Endothelial cell of umbilical vein (primary cell): ENCODE measurements at regions not wholly inside any gene's neighbourhood (a gene's known extent, or its start where the extent isn't known, plus 50 kb on each side); places are given as distances from the start of the nearest gene placed in this dataset.

ENCODE experiments used
- BruUV-seq: library from RNA; stranded (reverse); fragments of 400-500 nt; replicated peaks from 2 replicates; lab custom pipeline; 2021; lab: Mats Ljungman, UMichigan
- CTCF ChIA-PET: fragments of 300-600, 350-600 bp; sonication (Branson Sonifier 250); formaldehyde crosslinking; loops from one replicate; lab custom pipeline; 2021; ENCODE audit warnings: antibody characterized with exemption, inconsistent platforms; lab: Charles Lee
- POLR2A ChIA-PET: fragments of 300-600, 350-600 bp; sonication (Branson Sonifier 250); formaldehyde crosslinking; loops from one replicate; lab custom pipeline; 2021; ENCODE audit warnings: antibody characterized with exemption, inconsistent platforms; lab: Charles Lee
- DNase-seq: peaks from one replicate; pipeline ENCODE4 v3.0.0-alpha.2; 2011; ENCODE audit warnings: low read depth, low spot score
- FAIRE-seq: peaks from 2 replicates; lab custom pipeline; 2011; peaks lifted over from hg19 to GRCh38; lab: Jason Lieb, UNC
- H2AFZ ChIP-seq: 2 replicates; pipeline ENCODE4 v1.6.0; 2012; ENCODE audit warnings: low read depth, low read length, control low read depth, inconsistent platforms
- H3K27ac ChIP-seq: 2 replicates; pipeline ENCODE4 v1.5.1; 2011; ENCODE audit warnings: low read depth, mild to moderate bottlenecking, control low read depth, low read length, moderate library complexity; ENCODE audit not compliant: insufficient read depth
- H3K27me3 ChIP-seq, 2 experiments: 2 replicates each; pipeline versions ENCODE4 v1.6.0 to v1.6.1; 2011; ENCODE audit warnings: low read length in 2 of 2, mixed read lengths in 1 of 2; ENCODE audit not compliant: control insufficient read depth in 2 of 2, insufficient read depth in 2 of 2
- H3K36me3 ChIP-seq, 2 experiments: 2 replicates in 1 of 2; 3 replicates in 1 of 2; pipeline ENCODE4 v1.5.1; 2011; ENCODE audit warnings: low read length in 2 of 2, mild to moderate bottlenecking in 1 of 2, moderate library complexity in 1 of 2; ENCODE audit not compliant: control insufficient read depth in 2 of 2, insufficient read depth in 2 of 2; ENCODE audit errors: extremely low read depth in 1 of 2
- H3K4me1 ChIP-seq: 3 replicates; pipeline ENCODE4 v1.5.1; 2011; ENCODE audit warnings: mild to moderate bottlenecking, low read length; ENCODE audit not compliant: control insufficient read depth, insufficient read depth; ENCODE audit errors: extremely low read depth
- H3K4me2 ChIP-seq: 2 replicates; pipeline ENCODE4 v1.6.1; 2011; ENCODE audit warnings: low read length, control low read depth, mixed read lengths; ENCODE audit not compliant: insufficient read depth
- H3K4me3 ChIP-seq, 3 experiments: fragments of 200-600 bp in 1 of 3; sonication (generic), shearing (Covaris generic) in 1 of 3; replicated peaks in 1 of 3; 2 replicates each; pipeline ENCODE4 v1.5.1; 2011 to 2016; ENCODE audit warnings: control low read depth in 3 of 3, low read length in 3 of 3, mild to moderate bottlenecking in 2 of 3, inconsistent platforms in 1 of 3, low read depth in 1 of 3, moderate library complexity in 1 of 3; ENCODE audit not compliant: insufficient read depth in 1 of 3
- H3K79me2 ChIP-seq: 2 replicates; pipeline ENCODE4 v1.6.0; 2012; ENCODE audit warnings: low read length, inconsistent platforms; ENCODE audit not compliant: control insufficient read depth, insufficient read depth
- H3K9ac ChIP-seq: replicated peaks from 2 replicates; pipeline ENCODE3; 2011; ENCODE audit warnings: low read length, control low read depth; ENCODE audit not compliant: insufficient read depth; ENCODE audit errors: extremely low read depth
- H3K9me1 ChIP-seq: replicated peaks from 3 replicates; pipeline ENCODE4 v1.6.0; 2011; ENCODE audit warnings: mild to moderate bottlenecking, low read length; ENCODE audit not compliant: control insufficient read depth, insufficient read depth; ENCODE audit errors: extremely low read depth
- H3K9me3 ChIP-seq: replicated peaks from 2 replicates; pipeline ENCODE4 v1.5.1; 2012; ENCODE audit warnings: low read length, inconsistent platforms; ENCODE audit not compliant: control insufficient read depth, insufficient read depth
- H4K20me1 ChIP-seq: replicated peaks from 2 replicates; pipeline ENCODE3; 2011; ENCODE audit warnings: mild to moderate bottlenecking, low read length; ENCODE audit not compliant: control insufficient read depth, insufficient read depth; ENCODE audit errors: extremely low read depth
- CTCF ChIP-seq, 2 donors: IDR thresholded peaks; 1 replicate in 1 of 2; 2 replicates in 1 of 2; pipeline ENCODE4 v1.5.1; 2011; ENCODE audit warnings: low read length in 2 of 2, mild to moderate bottlenecking in 2 of 2, moderate library complexity in 2 of 2, control low read depth in 1 of 2, inconsistent platforms in 1 of 2, low read depth in 1 of 2; ENCODE audit not compliant: insufficient read depth in 1 of 2; ENCODE audit errors: extremely low read depth in 1 of 2
- EZH2 ChIP-seq: IDR thresholded peaks from 2 replicates; pipeline ENCODE4 v1.6.1; 2012; ENCODE audit warnings: borderline replicate concordance, low read depth, mild to moderate bottlenecking, moderate library complexity, low read length, inconsistent platforms; ENCODE audit not compliant: severe bottlenecking
- FOS ChIP-seq: IDR thresholded peaks from 2 replicates; pipeline ENCODE4 v1.6.1; 2011; ENCODE audit warnings: mild to moderate bottlenecking, low read length, moderate library complexity, borderline replicate concordance; ENCODE audit not compliant: insufficient read depth
- GATA2 ChIP-seq: IDR thresholded peaks from 2 replicates; pipeline ENCODE4 v1.7.0; 2011; ENCODE audit warnings: low read depth, mild to moderate bottlenecking, moderate library complexity, mixed read lengths, low read length; ENCODE audit not compliant: insufficient read length, insufficient read depth
- JUN ChIP-seq: IDR thresholded peaks from 2 replicates; pipeline ENCODE4 v1.6.1; 2011; ENCODE audit warnings: borderline replicate concordance, low read depth; ENCODE audit not compliant: insufficient read length, insufficient read depth
- MAX ChIP-seq: IDR thresholded peaks from 2 replicates; pipeline ENCODE4 v1.6.1; 2011; ENCODE audit not compliant: insufficient read depth, insufficient read length
- MYC ChIP-seq: IDR thresholded peaks from one replicate; pipeline ENCODE4 v1.6.1; 2011; ENCODE audit warnings: mild to moderate bottlenecking, low read depth, low read length
- POLR2A ChIP-seq: IDR thresholded peaks from 2 replicates; pipeline ENCODE4 v1.6.1; 2012; ENCODE audit warnings: low read depth, mild to moderate bottlenecking, control low read depth, low read length
- POLR2AphosphoS5 ChIP-seq: IDR thresholded peaks from 2 replicates; pipeline ENCODE4 v1.6.1; 2012; ENCODE audit warnings: low read depth, mild to moderate bottlenecking, control low read depth, low read length, moderate library complexity; ENCODE audit not compliant: insufficient read depth
- dilution Hi-C: fragments of 300-500 bp; cut with MboI; formaldehyde crosslinking; loops from one replicate; pipeline ENCODE4 v1.15.0; 2019; ENCODE audit warnings: low sequenced_read_pairs; ENCODE audit not compliant: extremely low pct_ligation_motif_present
- intact Hi-C: fragments of 100-400 bp; cut with micrococcal nuclease; formaldehyde crosslinking; loops from one replicate; pipeline ENCODE4 v1.10.0; 2022

GRCh38 chr11:87780068-87780413, 395.2 kb downstream of the RAB38 start:
- DNase-seq: no peak
- Histone ChIP-seq H4K20me1 (no peaks in the 10 kb centered on the region), H3K36me3 (no peaks in the 10 kb centered on the region), H3K9ac (no peak overlapping the region), H3K27ac (no peak overlapping the region), H3K4me2 (no peak overlapping the region), H3K79me2 (no peaks in the 10 kb centered on the region), H3K9me3 (no peaks in the 10 kb centered on the region), H3K4me1 (no peaks in the 10 kb centered on the region), H3K9me1 (no peaks in the 10 kb centered on the region), H2AFZ (no peak overlapping the region), H3K27me3 (no peaks in the 10 kb centered on the region), H3K4me3 (no peak overlapping the region)
- ChIA-PET CTCF (no interaction called here), POLR2A (no interaction called here)
- FAIRE-seq: no peak
- TF ChIP-seq POLR2AphosphoS5 (no peak), FOS (no peak), EZH2 (no peak), GATA2 (no peak), MYC (no peak), MAX (no peak), POLR2A (no peak), JUN (no peak), CTCF (IDR thresholded peaks at IDR 0.05; ENCODE audit: extremely low read depth in 1 of 2, insufficient read depth in 1 of 2, low read depth in 1 of 2, low read length in 2 of 2) (no peak)
- BruUV-seq: no TSS peak
- dilution Hi-C loops (no loop called here), intact Hi-C loops (no loop called here)
